Hippocampal formation (tissue), 2 donors: ENCODE measurements at regions not wholly inside any gene's neighbourhood (a gene's known extent, or its start where the extent isn't known, plus 50 kb on each side); places are given as distances from the start of the nearest gene placed in this dataset.

Experiments
- DNase-seq, 2 donors: peaks; one replicate each; lab custom pipeline; 2025; lab: John Stamatoyannopoulos, UW

- no peak for DNase-seq
Observed at GRCh38 chr16:85541980-85542900, 70.9 kb upstream of the GSE1 start.

- no peak for DNase-seq
Observed at GRCh38 chr16:85543536-85543935, 69.6 kb upstream of the GSE1 start.

- DNase-seq: no peak
Observed at GRCh38 chr16:85544016-85544415, 69.1 kb upstream of the GSE1 start.

- DNase-seq: no peak
Observed at GRCh38 chr16:85544668-85545067, 68.5 kb upstream of the GSE1 start.

GRCh38 chr16:85545227-85545818 lies 67.8 kb upstream of the GSE1 start:
- DNase-seq: no peak

- no peak for DNase-seq
Observed at GRCh38 chr16:85546585-85547447, 66.3 kb upstream of the GSE1 start.

- no peak for DNase-seq
Observed at GRCh38 chr16:85548375-85548774, 64.7 kb upstream of the GSE1 start.

GRCh38 chr16:85549766-85550421 lies 63.2 kb upstream of the GSE1 start:
- DNase-seq: no peak

GRCh38 chr16:85550422-85550864 lies 62.7 kb upstream of the GSE1 start:
- no peak for DNase-seq

- DNase-seq: no peak
Observed at GRCh38 chr16:85550953-85551924, 61.9 kb upstream of the GSE1 start.

- no peak for DNase-seq
Observed at GRCh38 chr16:85552980-85553435, 60.1 kb upstream of the GSE1 start.

- peak in 1 of 2 donors; percentile 62 for DNase-seq
Observed at GRCh38 chr16:85553436-85554113, 59.5 kb upstream of the GSE1 start.

- DNase-seq: peak; percentile 46 to 47
Observed at GRCh38 chr16:85554114-85554888, 58.8 kb upstream of the GSE1 start.

- no peak for DNase-seq
Observed at GRCh38 chr16:85554889-85555718, 58.0 kb upstream of the GSE1 start.

GRCh38 chr16:85555719-85556455 lies 57.2 kb upstream of the GSE1 start:
- DNase-seq: no peak

- DNase-seq: no peak
Observed at GRCh38 chr16:85556456-85557082, 56.6 kb upstream of the GSE1 start.
